ENCODE measurements at regions not wholly inside any gene's neighbourhood (a gene's known extent, or its start where the extent isn't known, plus 50 kb on each side); places are given as distances from the start of the nearest gene placed in this dataset.

DNA sequence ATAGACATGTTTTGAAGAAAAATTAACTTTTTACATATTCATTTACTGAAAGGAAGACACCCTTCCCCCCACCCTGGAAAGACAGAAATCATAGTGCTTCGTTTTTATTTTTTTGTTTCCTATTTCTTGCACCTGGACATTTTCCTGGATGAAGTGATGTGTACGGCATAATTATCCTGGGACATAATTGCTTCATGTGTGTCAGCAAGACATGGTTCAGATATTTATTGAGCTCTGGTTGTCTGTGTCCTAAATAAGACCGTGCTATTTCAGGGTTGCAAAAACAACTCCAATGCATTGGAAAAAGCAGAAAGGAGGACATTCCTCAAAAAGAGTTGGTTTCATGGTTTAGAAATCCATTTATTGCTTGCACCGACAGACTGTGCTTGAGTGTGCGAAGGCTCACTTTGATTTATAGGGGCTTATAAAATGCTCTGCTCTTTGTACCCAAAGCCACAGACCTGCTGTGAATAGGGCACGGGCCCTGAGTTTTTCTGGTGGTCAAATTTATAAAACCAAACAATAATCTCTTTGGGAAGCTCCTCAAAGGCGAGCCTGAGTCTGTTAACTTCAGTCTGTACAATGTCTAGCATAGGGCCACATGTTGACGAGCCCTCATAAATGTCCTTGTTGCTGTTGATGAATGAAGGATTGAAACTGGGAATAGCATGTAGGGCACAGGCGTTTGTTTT, 179.5 kb downstream of the SOX4 start:
- POLR2A ChIA-PET: interaction anchor here (0.6 kb wide), 1 partner anchor 174 kb away, joined by 5 read pairs; no protein-coding TSS in a partner anchor
- H3K4me3 ChIP-seq (ENCODE audit: low read depth, low read length): no peak overlapping the region
- CTCF ChIA-PET: interaction anchor here (0.6 kb wide), 2 partner anchors 312 to 897 kb away, joined by 3 to 4 read pairs; no protein-coding TSS in a partner anchor
- no peak overlapping the region for H3K27ac ChIP-seq (ENCODE audit: low read depth, low read length)
- no peaks in the 10 kb centered on the region for H3K9me3 ChIP-seq (ENCODE audit: control insufficient read depth, insufficient read depth, low read length)
- TF ChIP-seq, protein P1, sequence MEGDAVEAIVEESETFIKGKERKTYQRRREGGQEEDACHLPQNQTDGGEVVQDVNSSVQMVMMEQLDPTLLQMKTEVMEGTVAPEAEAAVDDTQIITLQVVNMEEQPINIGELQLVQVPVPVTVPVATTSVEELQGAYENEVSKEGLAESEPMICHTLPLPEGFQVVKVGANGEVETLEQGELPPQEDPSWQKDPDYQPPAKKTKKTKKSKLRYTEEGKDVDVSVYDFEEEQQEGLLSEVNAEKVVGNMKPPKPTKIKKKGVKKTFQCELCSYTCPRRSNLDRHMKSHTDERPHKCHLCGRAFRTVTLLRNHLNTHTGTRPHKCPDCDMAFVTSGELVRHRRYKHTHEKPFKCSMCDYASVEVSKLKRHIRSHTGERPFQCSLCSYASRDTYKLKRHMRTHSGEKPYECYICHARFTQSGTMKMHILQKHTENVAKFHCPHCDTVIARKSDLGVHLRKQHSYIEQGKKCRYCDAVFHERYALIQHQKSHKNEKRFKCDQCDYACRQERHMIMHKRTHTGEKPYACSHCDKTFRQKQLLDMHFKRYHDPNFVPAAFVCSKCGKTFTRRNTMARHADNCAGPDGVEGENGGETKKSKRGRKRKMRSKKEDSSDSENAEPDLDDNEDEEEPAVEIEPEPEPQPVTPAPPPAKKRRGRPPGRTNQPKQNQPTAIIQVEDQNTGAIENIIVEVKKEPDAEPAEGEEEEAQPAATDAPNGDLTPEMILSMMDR (IDR thresholded peaks at IDR 0.05; ENCODE audit: low read depth, low read length): no peak
- no peaks in the 10 kb centered on the region for H3K27me3 ChIP-seq (ENCODE audit: control insufficient read depth, insufficient read depth, low read length)
- no peak for DNase-seq (ENCODE audit: low read depth, low spot score)

DNA sequence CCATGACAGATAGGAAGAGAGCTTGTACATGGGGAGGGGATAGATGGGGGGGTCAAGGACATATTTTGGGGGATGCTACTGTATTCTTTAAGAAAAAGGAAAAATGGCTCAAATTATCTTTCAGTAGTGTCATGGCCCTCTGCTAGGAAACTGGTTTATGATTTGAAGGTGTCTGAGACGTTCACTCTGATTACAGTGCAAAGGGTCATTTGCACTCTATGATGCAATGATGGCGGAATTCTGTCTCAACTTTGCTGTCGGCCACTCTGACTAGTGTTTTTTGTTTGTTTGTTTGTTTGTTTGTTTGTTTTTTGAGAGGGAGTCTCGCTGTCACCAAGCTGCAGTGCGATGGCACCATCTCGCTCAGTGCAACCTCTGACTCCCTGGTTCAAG, 180.0 kb downstream of the SOX4 start:
- ChIA-PET CTCF (interaction anchor here (0.6 kb wide), 2 partner anchors 312 to 898 kb away, joined by 3 to 4 read pairs; no protein-coding TSS in a partner anchor), POLR2A (no interaction called here)
- TF ChIP-seq, protein P1 (IDR thresholded peaks at IDR 0.05; ENCODE audit: low read depth, low read length): no peak
- no peak overlapping the region for H3K27ac ChIP-seq (ENCODE audit: low read depth, low read length)
- no peak overlapping the region for H3K4me3 ChIP-seq (ENCODE audit: low read depth, low read length)
- no peak for DNase-seq (ENCODE audit: low read depth, low spot score)
- no peaks in the 10 kb centered on the region for H3K27me3 ChIP-seq (ENCODE audit: control insufficient read depth, insufficient read depth, low read length)
- H3K9me3 ChIP-seq (ENCODE audit: control insufficient read depth, insufficient read depth, low read length): no peaks in the 10 kb centered on the region

DNA sequence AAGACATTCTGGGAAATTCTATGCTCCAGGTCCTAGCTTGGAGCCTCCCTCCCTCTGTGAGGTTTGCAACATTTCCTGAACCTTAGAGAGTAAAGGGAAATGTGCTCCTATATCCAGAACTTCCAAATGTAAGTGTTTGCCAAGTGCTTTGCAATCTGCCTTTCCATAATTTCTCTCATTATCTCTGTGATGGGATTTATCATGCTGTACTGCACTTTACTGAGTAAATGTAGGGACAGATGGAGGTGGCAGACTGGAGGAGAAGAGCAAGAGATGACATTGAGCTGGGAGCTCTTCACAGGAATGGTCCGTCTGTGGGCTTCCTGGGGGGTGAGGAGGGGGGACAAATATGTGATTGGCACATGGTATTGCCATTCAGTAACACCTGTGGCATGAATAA, 184.3 kb downstream of the SOX4 start:
- Histone ChIP-seq H3K9me3 (ENCODE audit: control insufficient read depth, insufficient read depth, low read length) (no peaks in the 10 kb centered on the region), H3K27me3 (ENCODE audit: control insufficient read depth, insufficient read depth, low read length) (no peaks in the 10 kb centered on the region), H3K27ac (ENCODE audit: low read depth, low read length) (no peak overlapping the region), H3K4me3 (ENCODE audit: low read depth, low read length) (no peak overlapping the region)
- no peak for DNase-seq (ENCODE audit: low read depth, low spot score)
- TF ChIP-seq, protein P1 (IDR thresholded peaks at IDR 0.05; ENCODE audit: low read depth, low read length): no peak
- CTCF ChIA-PET: no interaction called here
- POLR2A ChIA-PET: no interaction called here

DNA sequence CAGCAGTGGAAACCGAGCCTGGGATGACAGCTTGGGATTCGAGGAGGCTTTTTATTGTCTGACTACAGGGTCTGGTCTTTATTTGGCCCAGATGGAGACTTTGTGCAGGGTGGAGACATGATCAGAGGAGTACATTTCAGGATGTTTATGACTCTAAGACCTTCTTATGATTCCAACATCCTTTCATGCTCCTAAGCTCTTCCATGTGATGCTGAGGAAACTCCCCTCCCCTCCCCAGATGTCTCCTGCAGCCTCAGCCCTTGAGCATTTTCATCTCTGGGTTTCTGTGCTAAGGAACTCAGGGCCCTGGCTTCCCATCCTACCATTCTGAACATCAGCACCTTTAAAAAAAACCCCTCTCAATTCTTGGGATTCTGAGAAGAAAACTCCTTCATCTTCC, 186.6 kb downstream of the SOX4 start:
- POLR2A ChIA-PET: no interaction called here
- Histone ChIP-seq H3K9me3 (ENCODE audit: control insufficient read depth, insufficient read depth, low read length) (no peaks in the 10 kb centered on the region), H3K27ac (ENCODE audit: low read depth, low read length) (no peak overlapping the region), H3K27me3 (ENCODE audit: control insufficient read depth, insufficient read depth, low read length) (no peaks in the 10 kb centered on the region), H3K4me3 (ENCODE audit: low read depth, low read length) (no peak overlapping the region)
- CTCF ChIA-PET: no interaction called here
- no peak for DNase-seq (ENCODE audit: low read depth, low spot score)
- TF ChIP-seq, protein P1 (IDR thresholded peaks at IDR 0.05; ENCODE audit: low read depth, low read length): no peak

DNA sequence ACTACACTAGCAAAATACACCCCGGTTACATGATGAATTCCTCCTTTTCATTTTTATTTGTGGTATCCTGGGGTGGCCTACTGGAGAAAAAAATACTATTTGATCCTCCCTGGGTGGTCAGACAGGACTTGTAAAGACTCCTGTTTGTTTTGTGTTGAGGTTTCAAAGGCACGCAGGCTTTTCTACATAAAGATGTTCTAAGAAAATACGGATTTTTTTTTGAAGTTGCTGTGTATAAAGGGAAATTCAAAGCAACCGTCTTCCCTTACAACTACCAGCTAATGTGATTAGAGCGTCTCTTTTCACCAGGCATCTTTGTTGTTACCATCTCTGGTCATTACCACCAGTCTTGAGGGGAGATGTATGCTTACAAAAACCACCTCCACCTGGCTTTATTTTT, 187.1 kb downstream of the SOX4 start:
- Histone ChIP-seq H3K27me3 (ENCODE audit: control insufficient read depth, insufficient read depth, low read length) (no peaks in the 10 kb centered on the region), H3K9me3 (ENCODE audit: control insufficient read depth, insufficient read depth, low read length) (no peaks in the 10 kb centered on the region), H3K27ac (ENCODE audit: low read depth, low read length) (no peak overlapping the region), H3K4me3 (ENCODE audit: low read depth, low read length) (no peak overlapping the region)
- ChIA-PET POLR2A (no interaction called here), CTCF (no interaction called here)
- TF ChIP-seq, protein P1 (IDR thresholded peaks at IDR 0.05; ENCODE audit: low read depth, low read length): no peak
- no peak for DNase-seq (ENCODE audit: low read depth, low spot score)

All from AG04450 (cell line).